Endothelial cell of umbilical vein (primary cell): ENCODE measurements at regions not wholly inside any gene's neighbourhood (a gene's known extent, or its start where the extent isn't known, plus 50 kb on each side); places are given as distances from the start of the nearest gene placed in this dataset.

Source experiments
- BruUV-seq: library from RNA; stranded (reverse); fragments of 400-500 nt; replicated peaks from 2 replicates; lab custom pipeline; 2021; lab: Mats Ljungman, UMichigan
- CTCF ChIA-PET: fragments of 300-600, 350-600 bp; sonication (Branson Sonifier 250); formaldehyde crosslinking; loops from one replicate; lab custom pipeline; 2021; ENCODE audit warnings: antibody characterized with exemption, inconsistent platforms; lab: Charles Lee
- POLR2A ChIA-PET: fragments of 300-600, 350-600 bp; sonication (Branson Sonifier 250); formaldehyde crosslinking; loops from one replicate; lab custom pipeline; 2021; ENCODE audit warnings: antibody characterized with exemption, inconsistent platforms; lab: Charles Lee
- DNase-seq: peaks from one replicate; pipeline ENCODE4 v3.0.0-alpha.2; 2011; ENCODE audit warnings: low read depth, low spot score
- FAIRE-seq: peaks from 2 replicates; lab custom pipeline; 2011; peaks lifted over from hg19 to GRCh38; lab: Jason Lieb, UNC
- H2AFZ ChIP-seq: 2 replicates; pipeline ENCODE4 v1.6.0; 2012; ENCODE audit warnings: low read depth, low read length, control low read depth, inconsistent platforms
- H3K27ac ChIP-seq: 2 replicates; pipeline ENCODE4 v1.5.1; 2011; ENCODE audit warnings: low read depth, mild to moderate bottlenecking, control low read depth, low read length, moderate library complexity; ENCODE audit not compliant: insufficient read depth
- H3K27me3 ChIP-seq, 2 experiments: 2 replicates each; pipeline versions ENCODE4 v1.6.0 to v1.6.1; 2011; ENCODE audit warnings: low read length in 2 of 2, mixed read lengths in 1 of 2; ENCODE audit not compliant: control insufficient read depth in 2 of 2, insufficient read depth in 2 of 2
- H3K36me3 ChIP-seq, 2 experiments: 2 replicates in 1 of 2; 3 replicates in 1 of 2; pipeline ENCODE4 v1.5.1; 2011; ENCODE audit warnings: low read length in 2 of 2, mild to moderate bottlenecking in 1 of 2, moderate library complexity in 1 of 2; ENCODE audit not compliant: control insufficient read depth in 2 of 2, insufficient read depth in 2 of 2; ENCODE audit errors: extremely low read depth in 1 of 2
- H3K4me1 ChIP-seq: 3 replicates; pipeline ENCODE4 v1.5.1; 2011; ENCODE audit warnings: mild to moderate bottlenecking, low read length; ENCODE audit not compliant: control insufficient read depth, insufficient read depth; ENCODE audit errors: extremely low read depth
- H3K4me2 ChIP-seq: 2 replicates; pipeline ENCODE4 v1.6.1; 2011; ENCODE audit warnings: low read length, control low read depth, mixed read lengths; ENCODE audit not compliant: insufficient read depth
- H3K4me3 ChIP-seq, 3 experiments: fragments of 200-600 bp in 1 of 3; sonication (generic), shearing (Covaris generic) in 1 of 3; replicated peaks in 1 of 3; 2 replicates each; pipeline ENCODE4 v1.5.1; 2011 to 2016; ENCODE audit warnings: control low read depth in 3 of 3, low read length in 3 of 3, mild to moderate bottlenecking in 2 of 3, inconsistent platforms in 1 of 3, low read depth in 1 of 3, moderate library complexity in 1 of 3; ENCODE audit not compliant: insufficient read depth in 1 of 3
- H3K79me2 ChIP-seq: 2 replicates; pipeline ENCODE4 v1.6.0; 2012; ENCODE audit warnings: low read length, inconsistent platforms; ENCODE audit not compliant: control insufficient read depth, insufficient read depth
- H3K9ac ChIP-seq: replicated peaks from 2 replicates; pipeline ENCODE3; 2011; ENCODE audit warnings: low read length, control low read depth; ENCODE audit not compliant: insufficient read depth; ENCODE audit errors: extremely low read depth
- H3K9me1 ChIP-seq: replicated peaks from 3 replicates; pipeline ENCODE4 v1.6.0; 2011; ENCODE audit warnings: mild to moderate bottlenecking, low read length; ENCODE audit not compliant: control insufficient read depth, insufficient read depth; ENCODE audit errors: extremely low read depth
- H3K9me3 ChIP-seq: replicated peaks from 2 replicates; pipeline ENCODE4 v1.5.1; 2012; ENCODE audit warnings: low read length, inconsistent platforms; ENCODE audit not compliant: control insufficient read depth, insufficient read depth
- H4K20me1 ChIP-seq: replicated peaks from 2 replicates; pipeline ENCODE3; 2011; ENCODE audit warnings: mild to moderate bottlenecking, low read length; ENCODE audit not compliant: control insufficient read depth, insufficient read depth; ENCODE audit errors: extremely low read depth
- CTCF ChIP-seq, 2 donors: IDR thresholded peaks; 1 replicate in 1 of 2; 2 replicates in 1 of 2; pipeline ENCODE4 v1.5.1; 2011; ENCODE audit warnings: low read length in 2 of 2, mild to moderate bottlenecking in 2 of 2, moderate library complexity in 2 of 2, control low read depth in 1 of 2, inconsistent platforms in 1 of 2, low read depth in 1 of 2; ENCODE audit not compliant: insufficient read depth in 1 of 2; ENCODE audit errors: extremely low read depth in 1 of 2
- EZH2 ChIP-seq: IDR thresholded peaks from 2 replicates; pipeline ENCODE4 v1.6.1; 2012; ENCODE audit warnings: borderline replicate concordance, low read depth, mild to moderate bottlenecking, moderate library complexity, low read length, inconsistent platforms; ENCODE audit not compliant: severe bottlenecking
- FOS ChIP-seq: IDR thresholded peaks from 2 replicates; pipeline ENCODE4 v1.6.1; 2011; ENCODE audit warnings: mild to moderate bottlenecking, low read length, moderate library complexity, borderline replicate concordance; ENCODE audit not compliant: insufficient read depth
- GATA2 ChIP-seq: IDR thresholded peaks from 2 replicates; pipeline ENCODE4 v1.7.0; 2011; ENCODE audit warnings: low read depth, mild to moderate bottlenecking, moderate library complexity, mixed read lengths, low read length; ENCODE audit not compliant: insufficient read length, insufficient read depth
- JUN ChIP-seq: IDR thresholded peaks from 2 replicates; pipeline ENCODE4 v1.6.1; 2011; ENCODE audit warnings: borderline replicate concordance, low read depth; ENCODE audit not compliant: insufficient read length, insufficient read depth
- MAX ChIP-seq: IDR thresholded peaks from 2 replicates; pipeline ENCODE4 v1.6.1; 2011; ENCODE audit not compliant: insufficient read depth, insufficient read length
- MYC ChIP-seq: IDR thresholded peaks from one replicate; pipeline ENCODE4 v1.6.1; 2011; ENCODE audit warnings: mild to moderate bottlenecking, low read depth, low read length
- POLR2A ChIP-seq: IDR thresholded peaks from 2 replicates; pipeline ENCODE4 v1.6.1; 2012; ENCODE audit warnings: low read depth, mild to moderate bottlenecking, control low read depth, low read length
- POLR2AphosphoS5 ChIP-seq: IDR thresholded peaks from 2 replicates; pipeline ENCODE4 v1.6.1; 2012; ENCODE audit warnings: low read depth, mild to moderate bottlenecking, control low read depth, low read length, moderate library complexity; ENCODE audit not compliant: insufficient read depth
- dilution Hi-C: fragments of 300-500 bp; cut with MboI; formaldehyde crosslinking; loops from one replicate; pipeline ENCODE4 v1.15.0; 2019; ENCODE audit warnings: low sequenced_read_pairs; ENCODE audit not compliant: extremely low pct_ligation_motif_present
- intact Hi-C: fragments of 100-400 bp; cut with micrococcal nuclease; formaldehyde crosslinking; loops from one replicate; pipeline ENCODE4 v1.10.0; 2022

- no peaks in the 10 kb centered on the region for H3K36me3 ChIP-seq
- H3K79me2 ChIP-seq = no peaks in the 10 kb centered on the region
- FAIRE-seq = no peak
- H3K9me3 ChIP-seq = no peaks in the 10 kb centered on the region
- H3K9me1 ChIP-seq = no peaks in the 10 kb centered on the region
- no peak overlapping the region for H3K4me3 ChIP-seq
- peaks cover 2% of the 10 kb centered on the region for H4K20me1 ChIP-seq
- H3K27ac ChIP-seq = no peak overlapping the region
- DNase-seq = no peak
- intact Hi-C loops (no loop called here), dilution Hi-C loops (no loop called here)
- H2AFZ ChIP-seq = no peak overlapping the region
- no TSS peak for BruUV-seq
- TF ChIP-seq GATA2 (no peak), FOS (no peak), JUN (no peak), POLR2A (no peak), POLR2AphosphoS5 (no peak), EZH2 (no peak), MAX (no peak), CTCF (IDR thresholded peaks at IDR 0.05; ENCODE audit: extremely low read depth in 1 of 2, insufficient read depth in 1 of 2, low read depth in 1 of 2, low read length in 2 of 2) (no peak), MYC (no peak)
- H3K4me1 ChIP-seq = peaks cover 30% of the 10 kb centered on the region
- H3K4me2 ChIP-seq = no peak overlapping the region
- H3K27me3 ChIP-seq = no peaks in the 10 kb centered on the region
- ChIA-PET CTCF (no interaction called here), POLR2A (interaction anchor here (0.6 kb wide), 1 partner anchor 29 kb away, joined by 8 read pairs; no protein-coding TSS in a partner anchor)
- H3K9ac ChIP-seq = no peak overlapping the region
Measured at GRCh38 chr2:187134306-187134705, 285.3 kb upstream of the ZSWIM2 start.
